AG09309 (cell line): ENCODE measurements at regions not wholly inside any gene's neighbourhood (a gene's known extent, or its start where the extent isn't known, plus 50 kb on each side); places are given as distances from the start of the nearest gene placed in this dataset.
"Not testable (repeated sequence)": the region's sequence is repeated elsewhere in the genome, so short reads cannot be mapped to it uniquely, and the experiment has no call there.

Experiments used
- DNase-seq: peaks from one replicate; pipeline ENCODE4 v3.0.0-alpha.2; 2010; ENCODE audit warnings: low read depth
- H3K4me3 ChIP-seq: 2 replicates; pipeline ENCODE4 v1.5.1; 2011; ENCODE audit warnings: mild to moderate bottlenecking, low read depth, low read length, moderate library complexity; ENCODE audit not compliant: control insufficient read depth
- TF ChIP-seq, protein P1 (sequence below): IDR thresholded peaks from 2 replicates; pipeline ENCODE4 v1.5.1; 2011; ENCODE audit warnings: mild to moderate bottlenecking, low read depth, low read length, inconsistent platforms; ENCODE audit not compliant: insufficient read depth, control insufficient read depth; ENCODE audit errors: missing control alignments

GRCh38 chr3:75303741-75304140, 360.4 kb upstream of the FRG2C start:
- no peak for DNase-seq
- TF ChIP-seq, protein P1, sequence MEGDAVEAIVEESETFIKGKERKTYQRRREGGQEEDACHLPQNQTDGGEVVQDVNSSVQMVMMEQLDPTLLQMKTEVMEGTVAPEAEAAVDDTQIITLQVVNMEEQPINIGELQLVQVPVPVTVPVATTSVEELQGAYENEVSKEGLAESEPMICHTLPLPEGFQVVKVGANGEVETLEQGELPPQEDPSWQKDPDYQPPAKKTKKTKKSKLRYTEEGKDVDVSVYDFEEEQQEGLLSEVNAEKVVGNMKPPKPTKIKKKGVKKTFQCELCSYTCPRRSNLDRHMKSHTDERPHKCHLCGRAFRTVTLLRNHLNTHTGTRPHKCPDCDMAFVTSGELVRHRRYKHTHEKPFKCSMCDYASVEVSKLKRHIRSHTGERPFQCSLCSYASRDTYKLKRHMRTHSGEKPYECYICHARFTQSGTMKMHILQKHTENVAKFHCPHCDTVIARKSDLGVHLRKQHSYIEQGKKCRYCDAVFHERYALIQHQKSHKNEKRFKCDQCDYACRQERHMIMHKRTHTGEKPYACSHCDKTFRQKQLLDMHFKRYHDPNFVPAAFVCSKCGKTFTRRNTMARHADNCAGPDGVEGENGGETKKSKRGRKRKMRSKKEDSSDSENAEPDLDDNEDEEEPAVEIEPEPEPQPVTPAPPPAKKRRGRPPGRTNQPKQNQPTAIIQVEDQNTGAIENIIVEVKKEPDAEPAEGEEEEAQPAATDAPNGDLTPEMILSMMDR: no peak
- no peak overlapping the region for H3K4me3 ChIP-seq

DNA sequence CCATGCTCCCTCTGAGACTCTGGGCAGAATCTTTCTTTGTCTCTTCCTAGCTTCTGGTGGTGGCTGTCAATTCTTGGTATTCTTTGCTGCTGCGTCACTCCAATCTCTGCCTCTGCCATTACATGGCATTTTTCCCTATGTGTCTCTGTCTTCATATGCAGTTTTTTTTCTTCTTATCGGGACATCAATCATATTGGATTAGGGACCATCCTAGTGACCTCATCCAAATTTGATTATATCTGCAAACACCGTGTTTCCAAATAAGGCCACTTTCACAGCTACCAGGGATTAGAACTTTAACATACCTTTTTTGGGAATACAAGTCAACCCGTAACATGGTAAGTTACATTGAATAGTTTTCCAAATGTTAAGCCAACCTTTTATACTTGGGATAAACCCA, 358.2 kb upstream of the FRG2C start:
- TF ChIP-seq, protein P1: no peak
- DNase-seq: no peak

GRCh38 chr3:75311306-75311705, 352.8 kb upstream of the FRG2C start:
- H3K4me3 ChIP-seq, DNase-seq: not testable (repeated sequence)

More for the DNA sequence above, 358.2 kb upstream of the FRG2C start:
- H3K4me3 ChIP-seq: no peak overlapping the region

- not testable (repeated sequence) for H3K4me3 ChIP-seq, DNase-seq
Measured at GRCh38 chr3:75312469-75312868, 351.7 kb upstream of the FRG2C start.

- not testable (repeated sequence) for DNase-seq, H3K4me3 ChIP-seq
Measured at GRCh38 chr3:75319776-75320175, 344.4 kb upstream of the FRG2C start.

- TF ChIP-seq, protein P1: no peak
- DNase-seq: no peak
- no peak overlapping the region for H3K4me3 ChIP-seq
Measured at GRCh38 chr3:75320369-75320768, 343.8 kb upstream of the FRG2C start.

DNA sequence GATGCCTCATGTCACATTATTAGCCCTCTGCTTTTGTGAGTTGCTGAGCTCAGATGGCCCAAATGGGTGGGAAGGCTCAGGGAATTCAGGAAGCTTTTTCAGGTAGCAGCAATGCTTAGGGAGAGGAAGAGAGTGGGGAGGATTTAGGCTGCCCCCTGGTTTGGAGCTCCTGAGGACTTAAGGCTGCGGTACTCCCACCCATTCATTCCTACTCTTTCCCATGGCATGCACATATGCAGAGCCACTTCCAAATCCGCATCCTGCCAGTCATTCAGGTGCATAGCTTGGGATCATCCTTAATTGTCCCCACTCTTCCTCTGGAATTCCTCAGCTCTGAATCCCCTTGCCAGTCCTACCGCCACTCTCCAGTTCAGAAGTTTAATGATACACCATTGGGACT, 343.1 kb upstream of the FRG2C start:
- TF ChIP-seq, protein P1: no peak
- no peak for DNase-seq
- H3K4me3 ChIP-seq: no peak overlapping the region

GRCh38 chr3:75323936-75324335, 340.2 kb upstream of the FRG2C start:
- DNase-seq, H3K4me3 ChIP-seq: not testable (repeated sequence)

GRCh38 chr3:75325716-75326115, 338.4 kb upstream of the FRG2C start:
- no peak overlapping the region for H3K4me3 ChIP-seq
- TF ChIP-seq, protein P1: no peak
- DNase-seq: no peak
